Trophoblast cell (in vitro differentiated cells and primary cell): ENCODE measurements at regions not wholly inside any gene's neighbourhood (a gene's known extent, or its start where the extent isn't known, plus 50 kb on each side); places are given as distances from the start of the nearest gene placed in this dataset.

Experiments used
- DNase-seq, 2 donors: peaks; one replicate each; pipeline ENCODE4 v3.0.0-alpha.2; 2016
- H2AFZ ChIP-seq: 2 replicates; pipeline ENCODE4 v1.6.1; 2013; ENCODE audit warnings: low read length, moderate library complexity, mild to moderate bottlenecking; ENCODE audit not compliant: insufficient read depth, poor library complexity
- H2AK5ac ChIP-seq: 2 replicates; pipeline ENCODE4 v1.6.1; 2013; ENCODE audit warnings: mild to moderate bottlenecking, low read length
- H2BK120ac ChIP-seq: 2 replicates; pipeline ENCODE4 v1.6.1; 2013; ENCODE audit warnings: low read length, mild to moderate bottlenecking, moderate library complexity; ENCODE audit not compliant: insufficient read depth, poor library complexity
- H2BK12ac ChIP-seq: 2 replicates; pipeline ENCODE4 v1.6.1; 2013; ENCODE audit warnings: mild to moderate bottlenecking, low read length, moderate library complexity
- H2BK5ac ChIP-seq: 2 replicates; pipeline ENCODE4 v1.6.1; 2013; ENCODE audit warnings: low read length, low read depth, moderate library complexity, mild to moderate bottlenecking; ENCODE audit not compliant: poor library complexity
- H3K14ac ChIP-seq: 2 replicates; pipeline ENCODE4 v1.6.1; 2013; ENCODE audit warnings: mild to moderate bottlenecking, low read length
- H3K18ac ChIP-seq: 2 replicates; pipeline ENCODE4 v1.6.1; 2013; ENCODE audit warnings: mild to moderate bottlenecking, low read length
- H3K23ac ChIP-seq: 2 replicates; pipeline ENCODE4 v1.6.1; 2013; ENCODE audit warnings: low read length
- H3K27ac ChIP-seq: 2 replicates; pipeline ENCODE4 v1.5.1; 2013; ENCODE audit warnings: low read depth, mild to moderate bottlenecking, inconsistent platforms, low read length, moderate library complexity
- H3K27me3 ChIP-seq: 2 replicates; pipeline ENCODE4 v1.6.1; 2013; ENCODE audit warnings: inconsistent platforms, mild to moderate bottlenecking, low read length, moderate library complexity; ENCODE audit not compliant: insufficient read depth
- H3K36me3 ChIP-seq, 2 experiments: 1 replicate in 1 of 2; 2 replicates in 1 of 2; pipeline ENCODE4 v1.6.1; 2013; ENCODE audit warnings: low read length in 2 of 2, mild to moderate bottlenecking in 2 of 2, moderate library complexity in 1 of 2; ENCODE audit not compliant: insufficient read depth in 2 of 2, control insufficient read depth in 1 of 2
- H3K4ac ChIP-seq: 2 replicates; pipeline ENCODE4 v1.6.1; 2013; ENCODE audit warnings: low read depth, mild to moderate bottlenecking, low read length, moderate library complexity
- H3K4me1 ChIP-seq, 2 experiments: 1 replicate in 1 of 2; 2 replicates in 1 of 2; pipeline ENCODE4 v1.6.1; 2013; ENCODE audit warnings: low read length in 2 of 2, mild to moderate bottlenecking in 2 of 2, moderate library complexity in 1 of 2; ENCODE audit not compliant: insufficient read depth in 2 of 2, control insufficient read depth in 1 of 2
- H3K4me2 ChIP-seq: 2 replicates; pipeline ENCODE4 v1.6.1; 2013; ENCODE audit warnings: inconsistent platforms, mild to moderate bottlenecking, low read length, moderate library complexity
- H3K4me3 ChIP-seq: 2 replicates; pipeline ENCODE4 v1.5.1; 2013; ENCODE audit warnings: mild to moderate bottlenecking, low read depth, low read length, inconsistent platforms
- H3K79me1 ChIP-seq: one replicate; pipeline ENCODE4 v1.6.1; 2013; ENCODE audit warnings: low read length
- H3K79me2 ChIP-seq: 2 replicates; pipeline ENCODE4 v1.6.1; 2013; ENCODE audit warnings: low read length, mild to moderate bottlenecking; ENCODE audit not compliant: control insufficient read depth, insufficient read depth, poor library complexity
- H3K9ac ChIP-seq: 2 replicates; pipeline ENCODE4 v1.6.1; 2013; ENCODE audit warnings: mild to moderate bottlenecking, low read length
- H3K9me3 ChIP-seq: 2 replicates; pipeline ENCODE4 v1.6.1; 2013; ENCODE audit warnings: low read depth, mild to moderate bottlenecking, control low read depth, inconsistent platforms, low read length; ENCODE audit not compliant: insufficient read depth
- H4K12ac ChIP-seq: 2 replicates; pipeline ENCODE4 v1.6.1; 2013; ENCODE audit warnings: low read depth, mild to moderate bottlenecking, low read length, moderate library complexity
- H4K8ac ChIP-seq: 2 replicates; pipeline ENCODE4 v1.6.1; 2013; ENCODE audit warnings: low read depth, mild to moderate bottlenecking, low read length, moderate library complexity
- H4K91ac ChIP-seq: one replicate; pipeline ENCODE4 v1.6.1; 2013; ENCODE audit warnings: low read depth, mild to moderate bottlenecking, low read length, moderate library complexity
- WGBS: extraction: QIAGEN DNeasy Blood & Tissue Kit; methylation state at CpG from one replicate; pipeline ENCODE4 v1.1.7; 2013; ENCODE audit warnings: missing lambda C conversion rate; ENCODE audit not compliant: insufficient read length, insufficient coverage; ENCODE audit errors: extremely low coverage; 5-methylcytosine and 5-hydroxymethylcytosine counted together

DNA sequence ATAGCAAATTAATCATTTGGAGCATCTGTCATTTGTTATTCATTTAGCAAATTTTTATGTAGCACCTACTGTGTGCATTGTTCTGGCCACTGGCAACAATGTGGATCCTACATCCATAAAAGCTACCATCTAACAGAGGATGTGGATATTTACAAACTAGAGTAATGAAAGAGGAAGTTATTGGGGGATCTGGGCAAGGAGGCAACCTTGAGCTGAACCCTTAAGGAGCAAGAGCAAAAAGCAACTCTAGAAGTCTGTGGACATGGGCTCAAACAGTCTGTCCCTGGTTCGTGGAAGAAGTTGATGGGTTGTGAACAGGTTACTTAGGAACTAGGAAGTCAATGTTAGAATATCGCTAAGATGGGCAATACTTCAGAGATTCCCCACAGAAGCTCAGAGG, 259.9 kb downstream of the SYK start:
- H2BK12ac ChIP-seq, result no peak overlapping the region
- H3K4me3 ChIP-seq, result no peak overlapping the region
- no peak overlapping the region for H3K27ac ChIP-seq
- H3K36me3 ChIP-seq, result no peaks in the 10 kb centered on the region
- H3K18ac ChIP-seq, result no peak overlapping the region
- WGBS, result no CpG with 5 or more reads among the region's 2 CpGs
- H3K27me3 ChIP-seq, result no peaks in the 10 kb centered on the region
- no peak overlapping the region for H3K14ac ChIP-seq
- no peaks in the 10 kb centered on the region for H3K4me1 ChIP-seq
- H4K91ac ChIP-seq, result no peak overlapping the region
- no peak overlapping the region for H2AK5ac ChIP-seq
- DNase-seq, result no peak
- H2BK120ac ChIP-seq, result no peak overlapping the region
- H3K4me2 ChIP-seq, result no peak overlapping the region
- no peak overlapping the region for H2BK5ac ChIP-seq
- H3K9ac ChIP-seq, result no peak overlapping the region
- no peak overlapping the region for H2AFZ ChIP-seq
- H3K9me3 ChIP-seq, result peaks cover 6% of the 10 kb centered on the region
- H3K79me2 ChIP-seq, result no peaks in the 10 kb centered on the region
- H4K12ac ChIP-seq, result no peak overlapping the region
- H4K8ac ChIP-seq, result no peak overlapping the region
- H3K4ac ChIP-seq, result no peak overlapping the region
- H3K23ac ChIP-seq, result no peak overlapping the region
- H3K79me1 ChIP-seq, result no peaks in the 10 kb centered on the region

DNA sequence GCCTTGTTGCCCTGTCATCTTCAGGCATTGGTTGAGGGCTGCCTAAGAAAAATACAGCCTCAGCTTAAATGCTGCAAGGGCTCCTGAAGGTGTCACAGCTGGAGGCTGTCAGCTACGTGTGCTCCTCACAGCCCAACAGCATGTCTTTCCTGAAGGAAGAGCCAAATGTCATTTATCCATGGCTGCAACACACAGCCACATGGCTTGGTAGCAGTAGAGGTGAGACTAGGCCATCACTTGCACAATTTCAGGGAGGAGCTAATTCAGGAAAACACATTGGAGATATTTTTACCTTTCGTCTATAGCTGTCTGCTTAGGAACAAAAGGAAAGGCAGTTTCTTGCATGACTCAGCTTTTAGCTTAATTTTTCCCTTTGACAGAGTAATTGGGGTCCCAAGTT, 260.7 kb downstream of the SYK start:
- Histone ChIP-seq H4K8ac (no peak overlapping the region), H2AFZ (no peak overlapping the region), H3K4ac (no peak overlapping the region), H3K79me2 (no peaks in the 10 kb centered on the region), H3K4me2 (no peak overlapping the region), H3K27ac (no peak overlapping the region), H4K12ac (no peak overlapping the region), H2BK12ac (no peak overlapping the region), H3K4me1 (no peaks in the 10 kb centered on the region), H4K91ac (no peak overlapping the region), H3K18ac (no peak overlapping the region), H2BK5ac (no peak overlapping the region), H3K14ac (no peak overlapping the region), H3K9me3 (peaks cover 9% of the 10 kb centered on the region), H3K23ac (no peak overlapping the region), H2BK120ac (no peak overlapping the region), H3K27me3 (no peaks in the 10 kb centered on the region), H3K9ac (no peak overlapping the region), H3K4me3 (no peak overlapping the region), H3K79me1 (no peaks in the 10 kb centered on the region), H2AK5ac (no peak overlapping the region), H3K36me3 (no peaks in the 10 kb centered on the region)
- no peak for DNase-seq
- WGBS, result no CpG with 5 or more reads among the region's 2 CpGs

- H3K79me2 ChIP-seq, result no peaks in the 10 kb centered on the region
- no peaks in the 10 kb centered on the region for H3K27me3 ChIP-seq
- H4K8ac ChIP-seq, result no peak overlapping the region
- no CpG with 5 or more reads among the region's 11 CpGs for WGBS
- H3K79me1 ChIP-seq, result no peaks in the 10 kb centered on the region
- no peak overlapping the region for H2AK5ac ChIP-seq
- no peak overlapping the region for H2BK12ac ChIP-seq
- H3K9ac ChIP-seq, result no peak overlapping the region
- H3K36me3 ChIP-seq, result no peaks in the 10 kb centered on the region
- H2BK120ac ChIP-seq, result no peak overlapping the region
- DNase-seq, result no peak
- H4K12ac ChIP-seq, result no peak overlapping the region
- no peak overlapping the region for H2BK5ac ChIP-seq
- no peaks in the 10 kb centered on the region for H3K4me1 ChIP-seq
- no peak overlapping the region for H2AFZ ChIP-seq
- H3K9me3 ChIP-seq, result peaks cover 9% of the 10 kb centered on the region
- no peak overlapping the region for H3K4me2 ChIP-seq
- H4K91ac ChIP-seq, result no peak overlapping the region
- H3K18ac ChIP-seq, result no peak overlapping the region
- H3K14ac ChIP-seq, result no peak overlapping the region
- no peak overlapping the region for H3K23ac ChIP-seq
- no peak overlapping the region for H3K4ac ChIP-seq
- no peak overlapping the region for H3K27ac ChIP-seq
- no peak overlapping the region for H3K4me3 ChIP-seq
Measured at GRCh38 chr9:91063471-91063870, 261.9 kb downstream of the SYK start.

- no peak overlapping the region for H2AFZ ChIP-seq
- no peak overlapping the region for H3K14ac ChIP-seq
- no peak for DNase-seq
- H3K9me3 ChIP-seq, result peaks cover 9% of the 10 kb centered on the region
- H3K4me2 ChIP-seq, result no peak overlapping the region
- no peaks in the 10 kb centered on the region for H3K79me1 ChIP-seq
- H3K23ac ChIP-seq, result no peak overlapping the region
- H2BK12ac ChIP-seq, result no peak overlapping the region
- no peak overlapping the region for H3K27ac ChIP-seq
- WGBS, result no CpG with 5 or more reads among the region's 5 CpGs
- no peaks in the 10 kb centered on the region for H3K36me3 ChIP-seq
- no peak overlapping the region for H4K91ac ChIP-seq
- no peaks in the 10 kb centered on the region for H3K27me3 ChIP-seq
- no peak overlapping the region for H2AK5ac ChIP-seq
- H2BK5ac ChIP-seq, result no peak overlapping the region
- H3K18ac ChIP-seq, result no peak overlapping the region
- H2BK120ac ChIP-seq, result no peak overlapping the region
- H3K4ac ChIP-seq, result no peak overlapping the region
- no peaks in the 10 kb centered on the region for H3K4me1 ChIP-seq
- no peak overlapping the region for H3K9ac ChIP-seq
- no peak overlapping the region for H3K4me3 ChIP-seq
- H4K8ac ChIP-seq, result no peak overlapping the region
- no peaks in the 10 kb centered on the region for H3K79me2 ChIP-seq
- no peak overlapping the region for H4K12ac ChIP-seq
Measured at GRCh38 chr9:91065231-91066041, 263.8 kb downstream of the SYK start.
